HG03378 (cell line): ENCODE measurements at regions not wholly inside any gene's neighbourhood (a gene's known extent, or its start where the extent isn't known, plus 50 kb on each side); places are given as distances from the start of the nearest gene placed in this dataset.
"Not testable (repeated sequence)": the region's sequence is repeated elsewhere in the genome, so short reads cannot be mapped to it uniquely, and the experiment has no call there.

Source experiments
- ATAC-seq: cut with Tn5 transposase; IDR thresholded peaks from one replicate; pipeline ENCODE4 v1.9.1; 2021; ENCODE audit warnings: mild to moderate bottlenecking, moderate library complexity; ENCODE audit not compliant: unreplicated experiment

DNA sequence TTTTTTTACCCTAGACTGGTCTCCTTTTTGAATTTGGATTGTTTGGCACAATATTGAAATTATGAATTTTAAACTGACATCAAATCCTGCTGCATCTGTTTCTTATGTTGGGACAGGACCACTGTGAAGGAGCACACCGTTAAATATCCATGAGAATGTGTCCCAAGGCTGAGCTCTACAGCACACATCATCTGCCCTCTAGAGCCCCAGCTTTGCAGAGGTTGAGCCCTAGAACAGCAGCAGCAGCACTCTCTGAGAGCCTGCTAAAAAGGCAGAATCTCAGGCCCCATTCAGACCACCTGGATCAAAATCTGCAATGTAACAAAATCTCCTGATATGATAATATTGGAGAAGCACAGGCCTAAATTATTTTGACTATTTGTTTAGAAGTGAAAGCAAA is 192.1 kb upstream of the CCN2 start:
- no peak for ATAC-seq

DNA sequence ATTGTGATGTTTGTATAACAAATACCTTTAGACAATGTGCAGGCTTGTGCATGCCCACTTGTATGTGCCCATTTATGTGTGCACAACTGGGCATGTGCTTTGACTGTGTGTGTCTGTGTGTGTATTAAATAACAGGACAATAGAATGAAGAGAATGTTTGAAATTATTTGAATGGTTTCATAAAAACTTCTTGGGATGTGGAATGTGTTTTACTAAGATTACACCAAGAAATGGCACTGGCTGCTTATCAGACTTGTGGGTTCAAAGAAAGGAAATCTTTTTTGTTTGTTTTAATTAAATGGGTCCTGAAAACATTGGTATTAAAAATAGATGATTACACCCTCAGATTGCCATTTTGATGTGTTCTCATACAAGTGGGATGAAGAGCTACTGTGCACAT is 191.6 kb upstream of the CCN2 start:
- no peak for ATAC-seq

DNA sequence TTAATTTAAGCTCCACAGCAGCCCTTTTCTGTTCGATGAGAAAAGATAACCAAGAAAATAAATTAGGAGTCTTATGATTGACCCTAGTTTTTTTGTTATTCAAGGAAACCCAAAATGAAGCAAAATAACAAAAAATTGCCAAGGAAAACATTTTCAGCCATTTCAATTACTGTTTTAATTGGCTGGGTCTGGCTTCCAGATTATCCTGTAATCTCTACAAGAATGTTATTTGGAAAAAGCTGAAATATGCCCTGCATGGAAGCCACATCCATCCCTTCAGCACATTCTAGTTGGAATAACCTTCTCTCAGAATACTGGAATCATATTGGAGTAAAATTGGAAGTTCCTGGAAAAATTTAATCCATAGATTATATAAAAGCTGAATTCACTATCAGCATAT is 191.1 kb upstream of the CCN2 start:
- ATAC-seq = no peak

DNA sequence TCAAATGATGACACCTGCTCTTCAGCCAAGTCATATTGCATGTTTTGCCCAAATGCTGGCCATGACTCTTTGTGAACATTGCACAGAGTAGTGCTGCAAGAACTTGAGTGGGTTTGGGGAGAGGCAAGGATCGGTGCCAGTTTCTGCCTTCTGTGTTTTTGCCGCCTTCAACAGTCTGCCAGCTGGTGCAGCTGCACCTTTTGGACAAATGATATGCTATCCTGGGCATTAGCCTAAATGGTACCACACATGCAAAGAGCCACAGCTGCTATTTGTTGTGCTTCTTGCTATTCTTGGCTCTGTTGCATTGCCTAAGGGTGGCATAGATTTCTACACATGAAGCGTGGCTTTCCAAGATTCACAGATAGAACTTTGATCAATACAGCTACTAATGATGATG is 189.0 kb upstream of the CCN2 start:
- no peak for ATAC-seq

DNA sequence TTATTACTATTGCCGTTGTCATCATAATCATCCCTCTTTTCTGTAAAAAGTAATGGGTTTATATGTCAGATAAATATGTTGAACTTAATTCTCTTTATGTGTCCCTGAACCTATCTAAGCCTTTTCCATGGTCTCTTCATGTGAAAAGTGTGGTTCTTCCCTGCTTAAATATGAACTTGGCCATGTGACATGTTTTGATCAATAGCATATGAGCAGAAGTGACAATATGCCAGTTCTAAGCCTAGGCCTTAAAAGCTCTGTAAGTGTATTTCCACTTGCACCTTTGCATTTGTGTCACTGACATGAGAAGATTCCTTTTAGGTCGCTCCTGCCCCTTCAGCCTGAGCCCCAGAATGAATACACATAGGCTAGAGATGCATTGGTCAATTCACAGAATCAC is 188.4 kb upstream of the CCN2 start:
- ATAC-seq = no peak

DNA sequence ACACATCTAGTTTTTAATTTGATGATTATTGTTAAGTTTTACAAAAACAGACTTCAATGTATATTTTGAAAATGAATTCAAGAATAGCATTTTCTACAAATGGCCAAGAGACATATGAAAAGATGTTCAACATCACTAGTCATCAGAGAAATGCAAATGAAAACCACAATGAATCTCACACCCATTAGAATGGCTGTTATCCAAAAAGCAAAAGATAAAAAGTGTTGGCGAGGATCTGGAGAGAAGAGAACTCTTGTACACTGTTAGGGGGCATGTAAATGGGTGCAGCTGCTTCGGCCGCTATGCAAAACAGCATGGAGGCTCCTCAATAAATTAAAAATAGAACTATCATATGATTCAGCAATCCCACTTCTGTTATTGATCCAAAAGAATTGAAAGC is 185.8 kb upstream of the CCN2 start:
- ATAC-seq = no peak

DNA sequence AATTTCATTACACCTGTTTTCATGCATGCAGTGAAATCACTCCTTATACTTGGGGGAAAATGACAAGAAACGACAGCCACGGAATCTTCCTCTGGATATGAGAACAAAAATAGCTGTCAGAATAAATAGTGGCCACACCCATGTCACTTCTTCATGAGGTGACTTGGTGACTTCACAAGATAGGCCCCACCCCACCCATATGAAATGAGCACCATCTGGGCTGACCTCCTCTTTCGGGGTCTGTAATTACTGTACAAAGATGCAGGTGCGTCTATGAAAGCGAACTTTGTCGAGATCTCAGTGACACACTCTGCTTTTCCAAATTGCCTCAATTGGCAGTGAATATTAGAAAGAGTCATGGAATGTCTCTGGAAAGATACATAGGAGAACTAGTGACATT is 184.2 kb upstream of the CCN2 start:
- ATAC-seq = no peak

DNA sequence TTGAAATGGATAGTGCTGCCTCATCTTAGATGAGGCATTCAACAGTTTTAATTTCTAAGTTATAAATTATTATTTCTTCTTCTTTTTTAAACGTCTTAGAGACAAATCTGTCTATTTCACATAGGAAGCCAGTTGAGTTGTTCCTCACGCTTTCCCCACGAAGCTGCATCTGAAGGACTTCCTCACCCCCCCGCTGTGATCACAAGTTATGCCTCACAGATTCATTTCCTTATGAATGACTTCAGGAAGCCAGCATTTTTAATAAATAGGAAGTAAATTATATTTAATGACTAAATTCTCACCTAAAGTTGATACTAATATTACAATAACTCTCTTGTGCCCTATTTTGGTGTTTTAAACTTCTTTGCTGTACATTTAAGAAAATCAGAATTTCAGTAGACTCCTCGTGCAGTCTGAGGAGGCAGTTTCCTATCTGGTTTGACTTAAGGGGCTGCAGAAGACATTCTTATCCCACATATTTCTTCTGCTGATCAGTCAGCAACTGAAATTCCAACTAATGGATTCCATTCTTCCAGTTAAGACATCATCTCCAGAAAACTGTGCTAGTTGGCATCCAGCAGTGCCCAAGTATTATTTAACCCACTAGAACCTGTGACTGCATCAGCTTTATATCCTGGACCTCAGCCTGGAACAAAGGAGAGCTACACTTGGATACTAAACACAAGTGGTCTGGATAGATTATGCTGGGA is 182.7 kb upstream of the CCN2 start:
- ATAC-seq = no peak

DNA sequence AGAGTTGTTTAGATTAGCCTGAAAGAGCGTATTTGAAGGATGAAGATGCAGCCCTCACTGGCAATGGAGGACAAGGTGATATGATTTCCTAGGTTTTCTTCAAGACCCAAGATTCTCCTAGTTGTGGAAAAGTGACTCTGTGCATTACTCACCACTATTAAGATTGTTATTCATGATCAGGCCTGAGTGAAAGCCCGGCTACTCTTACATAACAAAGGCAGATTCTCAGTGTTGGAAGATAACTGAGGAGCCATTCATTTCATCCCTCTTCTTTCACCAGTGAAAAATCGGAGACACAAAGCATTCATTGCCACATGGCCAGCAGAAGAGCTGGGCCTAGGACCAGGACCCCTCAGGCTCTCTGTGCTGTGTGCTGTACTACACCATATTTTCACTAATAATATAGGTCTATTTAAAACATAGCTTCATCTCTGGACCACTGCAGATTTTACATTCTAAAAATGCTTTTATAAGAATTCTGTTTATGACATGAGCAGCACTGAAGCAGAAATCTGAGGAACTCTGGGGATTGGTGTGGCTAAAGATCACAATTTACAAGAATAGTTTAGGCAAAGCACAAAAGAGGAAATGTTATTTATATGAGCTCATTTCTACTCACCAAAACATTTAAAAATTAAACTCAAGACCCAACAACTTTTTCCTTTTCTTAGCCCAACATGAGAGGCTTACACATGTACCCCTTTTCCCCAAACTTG is 181.9 kb upstream of the CCN2 start:
- ATAC-seq = no peak

DNA sequence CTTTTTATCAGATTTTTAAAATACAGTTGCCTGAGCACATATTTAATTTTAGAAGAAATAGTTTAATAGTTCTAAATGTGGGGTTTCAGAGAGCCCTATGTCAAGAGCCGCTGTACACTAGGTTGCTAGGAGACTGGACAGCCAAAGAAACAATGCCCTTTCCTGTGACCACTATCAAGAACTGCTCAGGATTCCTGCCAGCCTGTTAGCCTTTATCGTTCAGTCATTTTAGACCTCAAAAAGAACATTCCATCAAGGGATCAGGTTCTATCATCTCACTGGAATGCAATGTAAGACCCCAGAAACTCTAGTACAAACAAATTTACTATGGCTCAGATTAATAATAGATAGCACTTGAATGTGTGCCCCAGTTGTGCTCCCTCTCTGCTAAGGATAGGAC is 181.2 kb upstream of the CCN2 start:
- ATAC-seq = no peak

DNA sequence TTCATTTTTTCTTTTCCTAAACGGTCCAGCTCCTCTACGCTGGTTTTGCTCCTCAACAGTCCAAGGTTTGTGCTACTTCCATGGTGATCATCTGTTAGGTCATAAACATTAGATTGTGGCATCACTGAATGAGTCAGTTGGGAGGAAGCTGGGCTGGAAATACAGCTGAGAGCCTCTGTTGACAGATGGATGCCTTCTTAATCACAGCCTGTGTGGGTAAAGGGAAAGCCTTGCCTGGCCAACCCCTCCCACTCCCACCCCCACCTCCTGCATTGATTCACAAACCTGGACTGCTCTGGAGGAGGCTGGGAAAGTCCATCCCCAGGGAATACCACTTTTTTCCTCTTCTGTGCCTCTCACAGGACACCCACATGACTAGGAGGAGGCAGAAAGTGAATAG is 180.6 kb upstream of the CCN2 start:
- no peak for ATAC-seq

DNA sequence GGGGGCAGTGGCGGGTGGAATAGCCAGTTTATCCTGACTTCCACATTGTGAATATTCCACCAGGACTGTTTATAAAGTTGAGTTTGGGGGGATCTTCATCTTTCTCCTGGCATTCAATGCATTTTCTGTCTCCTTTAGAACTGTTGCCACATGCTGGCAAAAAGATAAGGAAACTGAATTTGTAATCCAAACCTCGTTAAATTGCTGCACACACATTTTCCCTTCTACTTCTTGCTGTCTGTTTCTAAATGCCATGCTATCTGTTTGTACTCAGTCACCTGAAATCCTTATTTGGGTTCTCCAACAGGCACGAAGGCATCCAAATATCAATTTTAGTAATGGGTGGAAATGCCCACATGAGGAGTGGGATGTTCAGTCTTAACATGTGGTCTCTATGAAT is 180.2 kb upstream of the CCN2 start:
- no peak for ATAC-seq

DNA sequence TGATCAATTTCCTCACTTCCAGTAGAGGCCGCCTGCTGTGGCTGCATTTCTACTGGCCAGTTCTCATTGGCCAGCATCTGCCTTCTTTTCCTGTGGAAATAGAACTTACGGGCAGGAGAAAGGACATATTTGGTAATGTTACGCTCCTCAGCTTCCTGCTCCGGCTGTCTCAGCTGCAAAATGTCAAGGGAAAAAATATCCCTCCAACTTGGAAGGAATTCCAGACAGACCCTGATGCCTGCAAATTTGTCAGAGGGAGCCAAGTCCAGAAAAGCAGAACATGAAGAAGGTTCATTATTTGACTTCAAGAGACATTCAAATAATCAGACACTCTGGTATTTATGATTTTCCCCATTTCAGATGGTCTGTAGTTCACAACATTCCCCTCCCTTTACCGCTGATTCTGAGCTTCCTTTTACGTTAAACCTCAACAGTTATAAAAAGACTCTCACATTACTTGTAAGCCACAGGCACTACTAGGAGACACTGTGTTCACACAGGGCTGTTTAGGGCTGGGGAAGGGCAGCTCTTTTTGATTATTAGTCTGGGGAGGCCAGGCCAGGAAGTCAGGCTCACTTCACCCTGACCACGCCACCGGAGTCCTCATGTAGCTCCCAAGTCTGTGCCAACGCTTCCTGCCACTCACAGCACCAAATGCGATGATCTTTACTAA is 179.6 kb upstream of the CCN2 start:
- no peak for ATAC-seq

DNA sequence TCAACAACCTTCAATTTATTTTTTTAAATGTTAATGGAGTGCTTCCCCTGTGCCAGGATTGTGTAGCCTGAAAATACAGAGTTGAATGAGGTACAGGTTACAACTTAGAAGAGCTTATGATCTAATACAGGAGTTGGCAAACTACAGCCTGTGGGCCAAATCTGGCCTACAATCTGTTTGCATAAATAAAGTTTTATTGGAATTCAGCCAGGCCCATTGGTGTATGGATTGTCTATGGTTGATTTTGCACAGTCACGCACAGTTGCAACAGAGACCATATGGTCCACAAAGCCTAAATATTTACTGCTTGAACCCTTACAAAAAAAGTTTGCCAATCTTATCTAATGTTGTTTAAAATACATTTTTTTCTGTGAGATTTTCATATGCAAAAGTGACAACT is 177.3 kb upstream of the CCN2 start:
- no peak for ATAC-seq

DNA sequence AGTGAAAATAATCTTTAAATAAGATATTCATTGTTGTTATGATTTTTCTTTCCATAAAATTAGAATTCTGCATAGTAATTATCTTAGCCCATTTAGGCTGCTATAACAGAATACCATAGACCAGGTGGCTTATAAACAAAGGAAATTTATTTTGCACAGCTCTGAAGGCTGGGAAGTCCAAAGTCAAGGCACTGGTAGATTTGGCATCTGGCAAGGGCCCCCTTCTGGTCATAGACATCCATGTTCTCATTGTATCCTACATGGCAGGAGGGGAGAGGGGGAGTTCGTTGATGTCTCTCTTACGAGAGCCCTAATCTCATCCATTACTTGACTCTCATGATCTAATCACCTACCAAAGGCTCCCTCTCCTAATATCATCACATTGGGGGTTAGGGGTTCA is 175.0 kb upstream of the CCN2 start:
- no peak for ATAC-seq

DNA sequence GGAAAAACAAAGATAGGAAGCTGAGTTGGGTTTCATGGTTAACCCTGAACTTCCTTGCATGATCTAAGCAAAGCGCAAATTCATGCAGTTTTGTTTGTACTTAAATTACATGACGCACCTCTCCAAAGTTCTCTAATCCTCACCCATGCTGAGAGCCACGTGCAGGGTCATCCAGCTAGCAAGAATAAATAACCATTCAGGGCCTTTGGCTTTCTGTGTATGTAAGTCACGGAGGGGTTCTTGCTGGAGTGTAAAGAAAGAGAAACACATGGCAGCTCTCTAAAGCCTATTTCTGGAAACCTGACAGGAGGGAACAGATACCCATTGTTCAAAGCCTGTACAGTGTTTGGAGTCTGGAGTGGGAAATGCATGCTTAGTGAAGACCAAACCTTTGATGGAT is 171.7 kb upstream of the CCN2 start:
- no peak for ATAC-seq

DNA sequence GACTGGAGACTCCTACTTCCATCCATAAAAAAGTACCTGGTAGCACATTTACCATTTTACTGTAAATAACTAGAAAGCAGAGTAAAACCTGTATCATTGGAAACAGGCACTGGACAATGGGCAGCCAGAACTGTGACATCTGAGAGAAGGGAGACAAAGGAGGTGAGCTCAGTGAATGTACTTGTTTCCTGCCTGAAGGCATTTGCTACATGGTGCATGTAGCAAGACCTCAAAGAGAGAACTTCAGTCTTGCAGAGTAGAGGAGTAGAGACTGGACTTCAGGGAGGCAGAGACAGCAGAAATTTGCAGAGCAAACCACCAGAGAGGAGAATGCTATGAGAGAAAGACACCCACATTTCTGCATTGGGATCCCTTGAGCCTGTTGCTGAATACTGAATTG is 171.0 kb upstream of the CCN2 start:
- ATAC-seq = no peak

DNA sequence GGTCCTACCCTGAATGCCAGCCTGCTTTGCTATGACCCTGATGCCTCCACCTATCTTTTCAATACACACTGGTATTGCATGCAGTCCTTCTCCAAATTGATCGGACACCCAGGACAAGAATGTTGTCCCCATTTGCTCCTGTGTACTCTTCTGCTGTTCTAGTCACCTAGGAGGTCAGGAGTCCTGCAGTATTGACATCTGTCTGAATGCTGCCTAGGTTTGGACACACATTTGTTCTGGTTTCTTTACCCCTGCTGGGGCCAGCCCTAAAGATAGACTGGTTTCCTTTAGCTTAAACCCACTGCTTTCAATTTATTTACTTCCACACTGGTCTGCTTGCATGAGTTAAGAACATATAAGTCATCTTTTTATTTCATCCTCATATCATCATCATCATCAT is 167.0 kb upstream of the CCN2 start:
- ATAC-seq = no peak

DNA sequence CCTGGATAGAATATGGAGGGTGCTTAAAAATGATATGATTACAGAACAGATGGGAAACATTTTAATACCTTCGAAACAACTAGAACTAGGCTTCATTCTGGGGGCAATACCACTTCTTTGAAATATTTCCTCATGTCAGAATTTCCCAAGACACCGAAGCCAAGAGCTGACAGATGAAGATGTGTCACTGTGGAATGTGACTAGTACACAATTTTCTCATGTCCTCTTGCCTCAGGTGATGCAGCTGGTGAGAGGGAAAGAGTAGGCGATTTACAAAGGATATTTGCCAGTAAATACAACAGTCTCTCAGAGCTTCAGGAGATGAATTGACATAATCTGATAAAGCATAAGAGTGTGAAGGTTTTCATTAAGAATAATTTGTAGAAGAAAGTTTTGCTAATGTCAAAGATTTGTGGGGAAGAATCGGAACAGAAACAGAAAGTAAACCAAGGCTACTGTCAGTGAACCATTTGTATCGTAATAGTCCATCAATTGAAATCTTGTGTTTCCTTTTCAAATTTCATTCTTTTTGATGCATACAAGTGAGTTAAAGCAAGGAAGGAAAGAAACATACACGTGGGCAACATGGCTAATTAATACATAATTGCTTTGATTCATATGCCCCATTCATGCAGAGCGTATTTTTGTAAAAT is 164.7 kb upstream of the CCN2 start:
- no peak for ATAC-seq

DNA sequence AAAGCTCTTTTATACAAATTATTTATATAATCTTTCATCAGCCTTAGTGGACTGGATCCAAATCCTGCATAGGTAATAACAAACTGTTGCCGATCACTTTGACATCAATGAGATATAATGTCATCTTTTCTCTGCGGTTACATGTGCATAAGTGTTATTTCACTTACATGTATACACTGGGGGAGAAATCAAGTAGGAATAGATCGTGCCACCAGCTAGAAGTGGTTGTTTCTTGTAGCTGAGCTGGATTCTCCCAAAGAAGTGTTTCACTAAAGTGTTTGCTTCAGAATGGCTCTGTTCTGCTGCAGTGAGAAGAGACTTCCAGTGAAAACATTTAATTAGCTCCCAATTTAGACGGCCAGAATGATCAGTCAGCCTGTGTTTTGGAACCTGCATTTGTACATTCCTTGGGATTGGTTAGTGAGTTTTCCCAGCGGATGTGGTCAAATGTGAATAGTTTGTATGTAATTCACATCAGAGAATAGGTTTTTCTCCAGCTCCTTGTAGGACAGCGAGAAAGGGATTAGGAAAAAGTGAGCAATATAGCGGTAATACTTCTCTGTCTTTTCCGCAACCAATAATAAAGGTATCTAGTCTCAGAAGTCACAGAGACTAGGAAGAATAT is 163.1 kb upstream of the CCN2 start:
- ATAC-seq = no peak

DNA sequence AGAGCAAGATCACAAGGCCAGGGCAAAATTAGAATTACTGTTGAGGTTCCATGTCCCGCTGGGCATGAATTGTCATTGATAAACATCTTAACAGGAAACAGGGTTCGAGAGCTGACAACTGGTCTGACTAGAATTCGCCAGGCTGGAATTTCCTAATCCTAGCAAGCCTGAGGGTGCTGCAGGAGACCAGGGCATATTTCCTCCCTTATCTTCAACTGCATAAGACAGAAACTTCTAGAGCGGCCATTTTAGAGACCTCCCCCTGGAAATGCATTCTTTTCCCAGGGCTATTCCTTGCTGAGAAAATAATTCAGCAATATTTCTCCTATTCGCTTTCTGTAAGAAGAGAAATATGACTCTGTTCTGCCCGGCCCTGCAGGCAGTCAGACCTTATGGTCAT is 158.6 kb upstream of the CCN2 start:
- ATAC-seq = not testable (repeated sequence)
